H9 (cell line): ENCODE measurements at regions not wholly inside any gene's neighbourhood (a gene's known extent, or its start where the extent isn't known, plus 50 kb on each side); places are given as distances from the start of the nearest gene placed in this dataset.

ENCODE experiments used
- DNase-seq: peaks from one replicate; pipeline ENCODE4 v3.0.0-alpha.2; 2017
- H2AFZ ChIP-seq: one replicate; pipeline ENCODE4 v1.6.1; 2013; ENCODE audit warnings: mild to moderate bottlenecking, low read length, control low read depth, moderate library complexity
- H2AK5ac ChIP-seq: 2 replicates; pipeline ENCODE4 v1.6.1; 2013; ENCODE audit warnings: low read length, control low read depth, mixed read lengths; ENCODE audit not compliant: insufficient read length
- H2BK120ac ChIP-seq: one replicate; pipeline ENCODE4 v1.6.1; 2013; ENCODE audit warnings: low read depth, mild to moderate bottlenecking, low read length, control low read depth, inconsistent platforms; ENCODE audit not compliant: poor library complexity, severe bottlenecking
- H2BK12ac ChIP-seq: 2 replicates; pipeline ENCODE4 v1.6.1; 2013; ENCODE audit warnings: low read length, control low read depth, mixed read lengths, low read depth; ENCODE audit not compliant: insufficient read length
- H2BK15ac ChIP-seq: 2 replicates; pipeline ENCODE4 v1.6.1; 2013; ENCODE audit warnings: low read depth, low read length, control low read depth
- H2BK20ac ChIP-seq: one replicate; pipeline ENCODE4 v1.6.1; 2013; ENCODE audit warnings: low read depth, mild to moderate bottlenecking, low read length, control low read depth, inconsistent platforms; ENCODE audit not compliant: poor library complexity, severe bottlenecking
- H2BK5ac ChIP-seq: 2 replicates; pipeline ENCODE4 v1.6.1; 2013; ENCODE audit warnings: low read length, control low read depth, mixed read lengths; ENCODE audit not compliant: insufficient read length
- H3K14ac ChIP-seq: 2 replicates; pipeline ENCODE4 v1.6.1; 2013; ENCODE audit warnings: low read length, control low read depth; ENCODE audit not compliant: insufficient read depth
- H3K18ac ChIP-seq: 2 replicates; pipeline ENCODE4 v1.6.1; 2013; ENCODE audit warnings: low read depth, mild to moderate bottlenecking, mixed read lengths, low read length, control low read depth; ENCODE audit not compliant: insufficient read length
- H3K23ac ChIP-seq: 2 replicates; pipeline ENCODE4 v1.6.1; 2013; ENCODE audit warnings: low read length, control low read depth, mixed read lengths, low read depth; ENCODE audit not compliant: insufficient read length
- H3K23me2 ChIP-seq: 2 replicates; pipeline ENCODE4 v1.6.1; 2013; ENCODE audit warnings: low read depth, mild to moderate bottlenecking, mixed read lengths, low read length, control low read depth; ENCODE audit not compliant: insufficient read length, poor library complexity, severe bottlenecking
- H3K27ac ChIP-seq: 2 replicates; pipeline ENCODE4 v1.5.1; 2013; ENCODE audit warnings: low read length, control low read depth, mixed read lengths, low read depth; ENCODE audit not compliant: insufficient read length
- H3K27me3 ChIP-seq: 2 replicates; pipeline ENCODE4 v1.6.1; 2013; ENCODE audit warnings: low read length, control low read depth, inconsistent platforms; ENCODE audit not compliant: insufficient read depth
- H3K4ac ChIP-seq: 2 replicates; pipeline ENCODE4 v1.6.1; 2013; ENCODE audit warnings: low read depth, mild to moderate bottlenecking, control low read depth, inconsistent platforms, low read length, moderate library complexity
- H3K4me1 ChIP-seq: 2 replicates; pipeline ENCODE4 v1.6.1; 2013; ENCODE audit warnings: low read length, control low read depth, inconsistent platforms; ENCODE audit not compliant: insufficient read depth
- H3K4me2 ChIP-seq: 2 replicates; pipeline ENCODE4 v1.6.1; 2013; ENCODE audit warnings: low read length, control low read depth, mixed read lengths; ENCODE audit not compliant: insufficient read length, insufficient read depth
- H3K56ac ChIP-seq: 2 replicates; pipeline ENCODE4 v1.6.1; 2013; ENCODE audit warnings: low read depth, mild to moderate bottlenecking, mixed read lengths, low read length, control low read depth; ENCODE audit not compliant: insufficient read length
- H3K79me1 ChIP-seq: 2 replicates; pipeline ENCODE4 v1.6.1; 2013; ENCODE audit warnings: low read depth, mild to moderate bottlenecking, moderate library complexity, low read length, control low read depth, inconsistent platforms; ENCODE audit not compliant: insufficient read depth, poor library complexity, severe bottlenecking
- H3K79me2 ChIP-seq: 2 replicates; pipeline ENCODE4 v1.6.1; 2013; ENCODE audit warnings: low read length, control low read depth, inconsistent platforms; ENCODE audit not compliant: insufficient read depth
- H3K9ac ChIP-seq: 2 replicates; pipeline ENCODE4 v1.6.1; 2013; ENCODE audit warnings: low read length, control low read depth, mixed read lengths; ENCODE audit not compliant: insufficient read length; ENCODE audit errors: extremely low read depth
- H3K9me3 ChIP-seq: one replicate; pipeline ENCODE4 v1.6.1; 2013; ENCODE audit warnings: low read depth, low read length, inconsistent platforms; ENCODE audit not compliant: control insufficient read depth
- H3T11ph ChIP-seq: one replicate; pipeline ENCODE4 v1.6.1; 2013; ENCODE audit warnings: mild to moderate bottlenecking, low read length, control low read depth, inconsistent platforms
- H4K20me1 ChIP-seq: one replicate; pipeline ENCODE4 v1.6.1; 2013; ENCODE audit not compliant: control insufficient read depth, insufficient read length, insufficient read depth
- H4K5ac ChIP-seq: 2 replicates; pipeline ENCODE4 v1.6.1; 2013; ENCODE audit warnings: low read depth, mild to moderate bottlenecking, mixed read lengths, low read length, control low read depth; ENCODE audit not compliant: insufficient read length
- H4K8ac ChIP-seq: replicated peaks from 2 replicates; pipeline ENCODE4 v1.6.1; 2013; ENCODE audit warnings: low read length, control low read depth, mixed read lengths, low read depth; ENCODE audit not compliant: insufficient read length
- H4K91ac ChIP-seq: 2 replicates; pipeline ENCODE4 v1.6.1; 2013; ENCODE audit warnings: low read depth, mild to moderate bottlenecking, moderate library complexity, mixed read lengths, low read length, control low read depth; ENCODE audit not compliant: insufficient read length
- H3K27ac Mint-ChIP-seq, 3 experiments: 2 replicates in 2 of 3; 3 replicates in 1 of 3; pipeline ENCODE4 v1.8.0; 2020 to 2021; ENCODE audit warnings: mixed read lengths in 3 of 3, mild to moderate bottlenecking in 1 of 3, moderate library complexity in 1 of 3
- H3K27me3 Mint-ChIP-seq: 2 replicates; pipeline ENCODE4 v1.8.0; 2021; ENCODE audit warnings: low read depth, mild to moderate bottlenecking, moderate library complexity, mixed read lengths
- H3K36me3 Mint-ChIP-seq, 3 experiments: 2 replicates in 2 of 3; 3 replicates in 1 of 3; pipeline ENCODE4 v1.8.0; 2020 to 2021; ENCODE audit warnings: low read depth in 3 of 3, mixed read lengths in 3 of 3; ENCODE audit not compliant: insufficient read depth in 1 of 3
- H3K4me1 Mint-ChIP-seq, 2 experiments: 2 replicates each; pipeline ENCODE4 v1.8.0; 2020; ENCODE audit warnings: mixed read lengths in 2 of 2
- H3K4me3 Mint-ChIP-seq, 2 experiments: 2 replicates in 1 of 2; 3 replicates in 1 of 2; pipeline ENCODE4 v1.8.0; 2020 to 2021; ENCODE audit warnings: mild to moderate bottlenecking in 2 of 2, mixed read lengths in 2 of 2, moderate library complexity in 1 of 2
- H3K9me3 Mint-ChIP-seq, 2 experiments: 2 replicates in 1 of 2; 3 replicates in 1 of 2; pipeline ENCODE4 v1.8.0; 2020; ENCODE audit warnings: mild to moderate bottlenecking in 2 of 2, mixed read lengths in 2 of 2, moderate library complexity in 1 of 2
- WGBS: extraction: QIAGEN DNeasy Blood & Tissue Kit; methylation state at CpG from one replicate; pipeline ENCODE4 v1.1.7; 2013; ENCODE audit warnings: missing lambda C conversion rate, low lambda C conversion rate, mixed read lengths; ENCODE audit not compliant: insufficient read length; ENCODE audit errors: extremely low coverage; 5-methylcytosine and 5-hydroxymethylcytosine counted together
- TF ChIP-seq, protein P1 (sequence below): fragments of 200-600 bp; sonication (generic); conservative IDR thresholded peaks from 3 replicates; pipeline ENCODE4 v1.8.0; 2021; ENCODE audit warnings: antibody characterized with exemption, mild to moderate bottlenecking

DNA sequence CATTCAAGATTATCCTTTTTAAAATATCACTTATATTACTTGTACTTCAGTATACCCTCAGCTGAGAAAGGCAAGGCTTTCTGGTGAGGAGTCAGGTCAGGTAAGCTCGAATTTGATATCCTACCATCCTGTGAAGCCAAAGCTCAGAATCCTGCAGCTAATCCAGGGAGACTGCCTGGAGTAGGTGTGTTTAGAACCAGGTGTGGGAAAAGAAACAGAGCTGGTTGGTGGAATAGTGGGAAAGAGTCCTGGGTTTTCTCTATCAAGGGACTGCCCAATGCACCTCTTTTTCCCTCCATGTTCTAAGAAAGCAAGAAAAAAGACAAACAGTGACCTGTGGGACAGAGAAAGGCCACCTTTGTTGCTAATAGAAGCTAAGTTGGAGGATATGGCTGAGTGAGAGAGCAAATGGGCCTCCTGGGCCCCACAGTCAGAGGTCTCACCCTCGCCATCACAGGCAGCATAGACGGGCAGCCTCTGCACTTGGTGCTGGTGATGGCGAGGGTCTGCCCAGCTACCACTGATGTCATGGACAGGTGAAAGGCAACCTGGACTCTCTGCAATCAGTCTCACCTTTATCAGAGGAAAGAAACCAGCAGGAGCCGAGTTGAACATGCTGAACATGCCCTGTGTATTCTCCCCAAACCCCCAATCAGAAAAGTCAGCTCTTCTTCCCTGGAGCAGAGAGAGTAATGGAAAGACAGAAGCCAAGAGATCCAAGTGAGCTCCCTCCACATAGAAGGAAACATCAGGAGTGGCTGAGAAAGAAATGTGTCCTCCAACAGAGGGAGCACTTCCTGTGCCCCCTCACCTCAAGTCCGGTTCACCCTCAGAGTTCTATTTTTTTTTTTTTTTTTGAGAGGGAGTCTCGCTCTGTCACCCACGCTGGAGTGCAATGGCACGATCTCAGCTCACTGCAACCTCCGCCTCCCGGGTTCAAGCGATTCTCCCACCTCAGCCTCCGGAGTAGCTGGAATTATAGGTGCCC, 491.3 kb downstream of the BUD13 start:
- H2BK120ac ChIP-seq: no peak overlapping the region
- DNase-seq: no peak

More for the DNA sequence above, 491.3 kb downstream of the BUD13 start:
- Histone ChIP-seq H4K5ac (no peak overlapping the region), H2BK20ac (no peak overlapping the region), H4K91ac (no peak overlapping the region), H3K23me2 (no peaks in the 10 kb centered on the region), H3T11ph (no peak overlapping the region), H2BK12ac (no peak overlapping the region), H3K4me2 (no peak overlapping the region), H3K9ac (no peak overlapping the region), H2AFZ (no peak overlapping the region), H3K14ac (no peak overlapping the region), H3K56ac (no peak overlapping the region), H3K79me2 (no peaks in the 10 kb centered on the region), H3K23ac (no peak overlapping the region), H2AK5ac (no peak overlapping the region), H2BK15ac (no peak overlapping the region), H3K27me3 (no peaks in the 10 kb centered on the region), H2BK5ac (no peak overlapping the region), H3K18ac (no peak overlapping the region), H3K9me3 (no peaks in the 10 kb centered on the region), H3K4ac (no peak overlapping the region), H3K4me1 (no peaks in the 10 kb centered on the region), H4K20me1 (no peaks in the 10 kb centered on the region), H3K79me1 (no peaks in the 10 kb centered on the region), H3K27ac (no peak overlapping the region), H4K8ac (no peak overlapping the region)
- no peaks in the 10 kb centered on the region; the same call in 1 of the 2 replicates for H3K27me3 Mint-ChIP-seq
- H3K4me1 Mint-ChIP-seq: no peaks in the 10 kb centered on the region
- H3K27ac Mint-ChIP-seq: no peak overlapping the region; a peak in 1 of 7 replicates
- WGBS: no CpG with 5 or more reads among the region's 13 CpGs
- TF ChIP-seq, protein P1, sequence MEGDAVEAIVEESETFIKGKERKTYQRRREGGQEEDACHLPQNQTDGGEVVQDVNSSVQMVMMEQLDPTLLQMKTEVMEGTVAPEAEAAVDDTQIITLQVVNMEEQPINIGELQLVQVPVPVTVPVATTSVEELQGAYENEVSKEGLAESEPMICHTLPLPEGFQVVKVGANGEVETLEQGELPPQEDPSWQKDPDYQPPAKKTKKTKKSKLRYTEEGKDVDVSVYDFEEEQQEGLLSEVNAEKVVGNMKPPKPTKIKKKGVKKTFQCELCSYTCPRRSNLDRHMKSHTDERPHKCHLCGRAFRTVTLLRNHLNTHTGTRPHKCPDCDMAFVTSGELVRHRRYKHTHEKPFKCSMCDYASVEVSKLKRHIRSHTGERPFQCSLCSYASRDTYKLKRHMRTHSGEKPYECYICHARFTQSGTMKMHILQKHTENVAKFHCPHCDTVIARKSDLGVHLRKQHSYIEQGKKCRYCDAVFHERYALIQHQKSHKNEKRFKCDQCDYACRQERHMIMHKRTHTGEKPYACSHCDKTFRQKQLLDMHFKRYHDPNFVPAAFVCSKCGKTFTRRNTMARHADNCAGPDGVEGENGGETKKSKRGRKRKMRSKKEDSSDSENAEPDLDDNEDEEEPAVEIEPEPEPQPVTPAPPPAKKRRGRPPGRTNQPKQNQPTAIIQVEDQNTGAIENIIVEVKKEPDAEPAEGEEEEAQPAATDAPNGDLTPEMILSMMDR: peak; percentile 61
- no peaks in the 10 kb centered on the region for H3K36me3 Mint-ChIP-seq
- H3K4me3 Mint-ChIP-seq: no peak overlapping the region
- no peaks in the 10 kb centered on the region for H3K9me3 Mint-ChIP-seq
